ENCODE measurements at regions not wholly inside any gene's neighbourhood (a gene's known extent, or its start where the extent isn't known, plus 50 kb on each side); places are given as distances from the start of the nearest gene placed in this dataset.
"Not testable (repeated sequence)": the region's sequence is repeated elsewhere in the genome, so short reads cannot be mapped to it uniquely, and the experiment has no call there.

GRCh38 chr1:60808676-60809075 lies 273.7 kb upstream of the NFIA start:
- Histone ChIP-seq H3K4me3 (no peak overlapping the region), H3K9me3 (no peaks in the 10 kb centered on the region), H3K27me3 (no peaks in the 10 kb centered on the region), H3K4me1 (no peaks in the 10 kb centered on the region), H3K36me3 (no peaks in the 10 kb centered on the region), H3K27ac (no peak overlapping the region)
- TF ChIP-seq POLR2A (IDR thresholded peaks at IDR 0.05) (no peak), CTCF (IDR thresholded peaks at IDR 0.05) (no peak)
- intact Hi-C loops (cut with DNase I; ENCODE audit: low total_unique reads), result no loop called here
- no peak for DNase-seq

GRCh38 chr1:60802884-60803283 lies 279.5 kb upstream of the NFIA start:
- DNase-seq, result no peak
- Histone ChIP-seq H3K4me1 (no peaks in the 10 kb centered on the region), H3K4me3 (no peak overlapping the region), H3K36me3 (no peaks in the 10 kb centered on the region), H3K27ac (no peak overlapping the region), H3K27me3 (no peaks in the 10 kb centered on the region), H3K9me3 (peaks cover 0 to 2% of the 10 kb centered on the region in 2 donors)
- TF ChIP-seq POLR2A (IDR thresholded peaks at IDR 0.05), result no peak
- no peak for TF ChIP-seq CTCF (IDR thresholded peaks at IDR 0.05)
- intact Hi-C loops (cut with DNase I; ENCODE audit: low total_unique reads), result no loop called here

GRCh38 chr1:60797351-60797750 lies 285.0 kb upstream of the NFIA start:
- Histone ChIP-seq H3K4me3 (no peak overlapping the region), H3K9me3 (no peaks in the 10 kb centered on the region), H3K36me3 (no peaks in the 10 kb centered on the region), H3K27me3 (no peaks in the 10 kb centered on the region), H3K27ac (no peak overlapping the region), H3K4me1 (no peaks in the 10 kb centered on the region)
- no peak for DNase-seq
- no peak for TF ChIP-seq POLR2A (IDR thresholded peaks at IDR 0.05)
- TF ChIP-seq CTCF (IDR thresholded peaks at IDR 0.05), result no peak
- intact Hi-C loops (cut with DNase I; ENCODE audit: low total_unique reads), result no loop called here

- TF ChIP-seq CTCF (IDR thresholded peaks at IDR 0.05) (no peak), POLR2A (IDR thresholded peaks at IDR 0.05) (no peak)
- Histone ChIP-seq H3K4me3 (no peak overlapping the region), H3K9me3 (no peaks in the 10 kb centered on the region), H3K27ac (no peak overlapping the region), H3K4me1 (no peaks in the 10 kb centered on the region), H3K36me3 (no peaks in the 10 kb centered on the region), H3K27me3 (no peaks in the 10 kb centered on the region)
- intact Hi-C loops (cut with DNase I; ENCODE audit: low total_unique reads), result no loop called here
- no peak for DNase-seq
Measured at GRCh38 chr1:60791226-60791625, 291.1 kb upstream of the NFIA start.

GRCh38 chr1:60773099-60773498 lies 309.3 kb upstream of the NFIA start:
- intact Hi-C loops (cut with DNase I; ENCODE audit: low total_unique reads), result not testable (repeated sequence)

GRCh38 chr1:60769082-60769481 lies 313.3 kb upstream of the NFIA start:
- Histone ChIP-seq H3K9me3 (no peaks in the 10 kb centered on the region), H3K27me3 (no peaks in the 10 kb centered on the region), H3K36me3 (no peaks in the 10 kb centered on the region), H3K27ac (no peak overlapping the region), H3K4me1 (no peaks in the 10 kb centered on the region), H3K4me3 (no peak overlapping the region)
- intact Hi-C loops (cut with DNase I; ENCODE audit: low total_unique reads), result no loop called here
- no peak for DNase-seq
- no peak for TF ChIP-seq CTCF (IDR thresholded peaks at IDR 0.05)
- TF ChIP-seq POLR2A (IDR thresholded peaks at IDR 0.05), result no peak

More at GRCh38 chr1:60773099-60773498, 309.3 kb upstream of the NFIA start:
- not testable (repeated sequence) for H3K36me3 ChIP-seq, H3K4me1 ChIP-seq, H3K9me3 ChIP-seq, H3K27ac ChIP-seq, DNase-seq, H3K4me3 ChIP-seq, H3K27me3 ChIP-seq
